Fibroblast of villous mesenchyme (primary cell): ENCODE measurements at regions not wholly inside any gene's neighbourhood (a gene's known extent, or its start where the extent isn't known, plus 50 kb on each side); places are given as distances from the start of the nearest gene placed in this dataset.
"Not testable (repeated sequence)": the region's sequence is repeated elsewhere in the genome, so short reads cannot be mapped to it uniquely, and the experiment has no call there.

Source experiments
- DNase-seq: peaks from one replicate; pipeline ENCODE4 v3.0.0-alpha.2; 2010; ENCODE audit warnings: low read depth
- H3K4me3 ChIP-seq: 2 replicates; pipeline ENCODE4 v1.5.1; 2011; ENCODE audit warnings: low read depth, mild to moderate bottlenecking, low read length
- CTCF ChIP-seq: IDR thresholded peaks from 2 replicates; pipeline ENCODE4 v1.5.1; 2012; ENCODE audit warnings: low read depth, mild to moderate bottlenecking, low read length; ENCODE audit not compliant: insufficient read depth

DNA sequence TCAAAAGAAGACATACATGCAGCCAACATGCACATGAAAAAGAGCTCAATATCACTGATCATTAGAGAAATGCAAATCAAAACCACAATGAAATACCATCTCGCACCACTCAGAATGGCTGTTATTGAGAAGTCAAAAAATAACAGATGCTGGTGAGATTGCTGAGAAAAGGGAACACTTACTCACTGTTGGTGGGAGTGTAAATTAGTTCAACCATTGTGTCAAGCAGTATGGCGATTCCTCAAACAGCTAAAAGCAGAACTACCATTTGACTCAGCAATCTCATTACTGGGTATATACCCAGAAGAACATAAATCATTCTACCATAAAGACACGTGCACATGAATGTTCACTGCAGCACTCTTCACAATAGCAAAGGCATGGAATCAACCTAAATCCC is 95.5 kb upstream of the XIRP2 start:
- no peak for TF ChIP-seq CTCF
- no peak overlapping the region for H3K4me3 ChIP-seq
- DNase-seq = no peak

GRCh38 chr2:166786707-166787106 is 101.6 kb upstream of the XIRP2 start:
- no peak overlapping the region for H3K4me3 ChIP-seq
- no peak for DNase-seq
- no peak for TF ChIP-seq CTCF

DNA sequence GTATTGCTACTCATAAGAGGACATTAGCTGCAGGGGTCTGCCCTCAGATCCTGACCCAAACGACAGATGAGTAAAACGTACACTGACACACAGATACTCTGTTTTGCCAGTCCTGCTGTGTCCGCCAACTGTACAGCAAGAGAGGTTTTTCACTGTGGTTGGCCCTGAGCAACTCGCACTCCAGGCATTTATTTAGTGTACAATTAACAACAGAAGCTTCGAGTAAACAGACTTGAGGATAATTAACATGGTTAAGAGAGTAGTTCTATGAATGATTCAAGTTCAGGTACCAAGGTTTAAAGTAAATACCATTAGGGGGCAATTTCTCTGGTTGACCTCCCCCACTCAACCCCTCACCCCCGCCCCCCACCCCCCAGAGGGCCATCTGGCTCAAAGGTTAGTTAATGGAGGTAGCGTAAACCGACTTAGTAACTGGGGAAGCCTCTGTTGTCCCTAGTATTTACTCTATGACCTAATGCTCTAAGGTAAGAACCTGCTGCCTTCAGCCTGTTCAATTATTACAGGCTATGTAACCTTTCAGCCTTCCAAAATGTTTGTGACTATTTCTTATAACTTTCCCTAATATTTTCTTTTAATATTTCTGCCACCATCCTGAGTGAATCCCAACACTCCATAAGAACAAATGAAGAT is 103.9 kb upstream of the XIRP2 start:
- no peak for DNase-seq
- no peak overlapping the region for H3K4me3 ChIP-seq
- no peak for TF ChIP-seq CTCF

GRCh38 chr2:166775176-166775575 is 113.1 kb upstream of the XIRP2 start:
- TF ChIP-seq CTCF = no peak
- DNase-seq = no peak
- H3K4me3 ChIP-seq = no peak overlapping the region

DNA sequence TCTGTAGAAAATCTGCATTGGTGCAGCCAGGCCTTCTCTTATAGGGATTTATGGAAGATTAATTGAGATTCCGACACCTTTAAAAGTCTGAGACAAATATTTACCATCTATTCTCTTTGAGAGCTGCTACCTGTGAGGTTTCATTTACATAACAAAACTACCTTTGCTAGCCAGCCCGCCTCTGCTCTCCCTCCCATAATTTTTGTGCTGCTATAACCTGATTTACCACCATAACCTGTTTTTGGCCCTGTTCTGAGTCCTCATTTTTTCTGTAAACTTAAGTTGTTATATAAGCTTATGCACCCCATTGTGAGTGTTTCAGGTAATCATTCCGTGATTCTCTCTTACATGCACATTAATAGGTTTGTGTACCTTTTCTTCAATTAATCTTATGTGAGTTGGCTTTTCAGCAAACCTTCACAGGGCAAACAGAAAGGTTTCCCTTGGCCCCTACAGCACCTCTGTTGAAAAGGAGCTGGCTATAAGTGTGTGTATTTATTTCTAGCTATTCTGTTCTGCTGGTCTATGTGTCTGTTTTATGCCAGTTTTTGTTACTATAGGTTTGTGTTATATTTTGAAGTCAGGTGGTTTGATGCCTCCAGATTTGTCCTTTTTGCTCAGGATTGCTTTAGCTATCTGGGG is 114.9 kb upstream of the XIRP2 start:
- no peak for DNase-seq
- no peak overlapping the region for H3K4me3 ChIP-seq
- TF ChIP-seq CTCF = no peak

DNA sequence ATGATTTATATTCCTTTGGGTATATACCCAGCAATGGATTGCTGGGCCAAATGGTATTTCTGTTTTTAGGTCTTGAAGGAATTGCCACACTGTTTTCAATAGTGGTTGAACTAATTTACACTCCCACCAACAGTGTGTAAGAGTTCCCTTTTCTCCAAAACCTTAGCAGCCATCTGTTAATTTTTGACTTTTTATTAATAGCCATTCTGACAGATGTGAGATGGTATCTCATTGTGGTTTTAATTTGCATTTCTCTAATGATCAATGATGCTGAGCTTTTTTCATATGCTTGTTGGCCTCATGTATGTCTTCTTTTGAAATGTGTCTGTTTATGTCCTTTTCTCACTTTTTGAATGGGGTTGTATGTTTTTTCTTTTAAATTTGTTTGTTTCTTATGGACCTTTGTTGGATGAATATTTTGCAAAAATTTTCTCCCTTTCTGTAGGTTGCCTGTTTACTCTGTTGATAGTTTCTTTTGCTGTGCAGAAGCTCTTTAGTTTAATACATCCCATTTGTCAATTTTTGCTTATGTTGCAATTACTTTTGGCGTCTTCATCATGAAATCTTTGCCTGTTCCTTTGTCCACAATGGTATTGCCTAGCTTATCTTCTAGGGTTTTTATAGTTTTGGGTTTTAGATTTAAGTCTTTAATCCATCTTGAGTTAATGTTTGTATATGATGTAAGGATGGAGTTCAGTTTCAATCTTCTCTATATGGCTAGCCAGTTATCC is 119.7 kb upstream of the XIRP2 start:
- H3K4me3 ChIP-seq = no peak overlapping the region
- DNase-seq = no peak
- TF ChIP-seq CTCF = no peak

GRCh38 chr2:166766769-166767322 is 121.4 kb upstream of the XIRP2 start:
- not testable (repeated sequence) for H3K4me3 ChIP-seq, DNase-seq
